Esophagus muscularis mucosa (tissue), 4 donors: ENCODE measurements at regions not wholly inside any gene's neighbourhood (a gene's known extent, or its start where the extent isn't known, plus 50 kb on each side); places are given as distances from the start of the nearest gene placed in this dataset.
A peak's percentile ranks its signal among the peaks of the same experiment; 100 is the strongest.

Experiments
- DNase-seq: peaks from one replicate; pipeline ENCODE4 v3.0.0-alpha.2; 2017; ENCODE audit errors: extremely low spot score
- H3K27ac ChIP-seq, 4 donors: fragments of 200-600 bp; sonication (generic); replicated peaks in 1 of 4; 1 replicate in 3 of 4; 2 replicates in 1 of 4; pipeline ENCODE4 v1.5.1; 2016 to 2019; ENCODE audit warnings: mild to moderate bottlenecking in 1 of 4
- H3K27me3 ChIP-seq, 4 donors: fragments of 200-600 bp; sonication (generic); one replicate each; pipeline versions ENCODE4 v1.5.1 to v1.6.0; 2016 to 2019
- H3K36me3 ChIP-seq, 4 donors: fragments of 200-600 bp; sonication (generic); one replicate each; pipeline ENCODE4 v1.5.1; 2016 to 2019
- H3K4me1 ChIP-seq, 4 donors: fragments of 200-600 bp; sonication (generic); one replicate each; pipeline ENCODE4 v1.5.1; 2016 to 2019
- H3K4me3 ChIP-seq, 4 donors: fragments of 200-600 bp; sonication (generic); 1 replicate in 2 of 4; 2 replicates in 2 of 4; pipeline ENCODE4 v1.5.1; 2016 to 2019; ENCODE audit warnings: mild to moderate bottlenecking in 4 of 4, moderate library complexity in 1 of 4
- H3K9me3 ChIP-seq, 4 donors: fragments of 200-600 bp; sonication (generic); 1 replicate in 3 of 4; 2 replicates in 1 of 4; pipeline ENCODE4 v1.5.1; 2016 to 2019
- CTCF ChIP-seq, 3 experiments: fragments of 200-600 bp in 2 of 3; fragments of 450-650 bp in 1 of 3; sonication (generic) in 2 of 3; IDR thresholded peaks; one replicate each; pipeline ENCODE4 v1.5.1; 2017 to 2019; ENCODE audit warnings: antibody characterized with exemption in 3 of 3, mild to moderate bottlenecking in 2 of 3, moderate library complexity in 1 of 3
- EP300 ChIP-seq: sonication (generic); formaldehyde crosslinking; IDR thresholded peaks from one replicate; pipeline ENCODE4 v1.6.1; 2017; ENCODE audit warnings: antibody characterized with exemption
- POLR2A ChIP-seq: fragments of 450-650 bp; IDR thresholded peaks from one replicate; pipeline ENCODE4 v1.6.1; 2017; ENCODE audit warnings: antibody characterized with exemption, moderate library complexity, mild to moderate bottlenecking, low read depth
- POLR2AphosphoS5 ChIP-seq, 2 donors: sonication (generic); formaldehyde crosslinking; IDR thresholded peaks; one replicate each; pipeline ENCODE4 v1.6.1; 2017; ENCODE audit warnings: antibody characterized with exemption in 2 of 2
- WGBS: methylation state at CpG from one replicate; pipeline ENCODE4 v1.1.5; 2018; 5-methylcytosine and 5-hydroxymethylcytosine counted together
- intact Hi-C: fragments of 100-400 bp; cut with DNase I; formaldehyde crosslinking; loops from one replicate; pipeline ENCODE4 v1.15.1; 2023

- peaks cover 7 to 85% (median 79%) of the 10 kb centered on the region in 4 donors for H3K4me1 ChIP-seq
- WGBS, result 40% methylated on average over 13 of the region's 13 CpGs
- H3K27ac ChIP-seq, result peak overlapping the region; percentile 70 to 88 (median 85)
- intact Hi-C loops, result no loop called here
- no peak for DNase-seq
- no peaks in the 10 kb centered on the region for H3K9me3 ChIP-seq
- no peaks in the 10 kb centered on the region for H3K36me3 ChIP-seq
- no peaks in the 10 kb centered on the region for H3K27me3 ChIP-seq
- peak in 1 of 2 donors; percentile 36 for TF ChIP-seq POLR2AphosphoS5 (IDR thresholded peaks at IDR 0.05)
- TF ChIP-seq CTCF (IDR thresholded peaks at IDR 0.05), result no peak
- H3K4me3 ChIP-seq, result peak overlapping the region in 3 of 4 donors; percentile 8 to 33 (median 16)
Observed at GRCh38 chr15:62886431-62887071, 156.0 kb upstream of the TPM1 start.

GRCh38 chr15:62887113-62887570 is 155.4 kb upstream of the TPM1 start:
- TF ChIP-seq EP300, result no peak
- H3K27ac ChIP-seq, result peak overlapping the region; percentile 70 to 88 (median 85)

GRCh38 chr15:62888623-62889022 is 153.9 kb upstream of the TPM1 start:
- Histone ChIP-seq H3K9me3 (no peaks in the 10 kb centered on the region), H3K4me1 (peaks cover 7 to 74% (median 70%) of the 10 kb centered on the region in 4 donors), H3K4me3 (no peak overlapping the region), H3K27ac (peak overlapping the region; percentile 70 to 88 (median 85)), H3K36me3 (no peaks in the 10 kb centered on the region), H3K27me3 (no peaks in the 10 kb centered on the region)
- intact Hi-C loops, result no loop called here
- no peak for TF ChIP-seq CTCF (IDR thresholded peaks at IDR 0.05)
- no peak for TF ChIP-seq POLR2AphosphoS5 (IDR thresholded peaks at IDR 0.05)
- TF ChIP-seq EP300, result no peak
- TF ChIP-seq POLR2A, result no peak
- no peak for DNase-seq
- WGBS, result 88% methylated on average over 3 of the region's 3 CpGs

More at GRCh38 chr15:62887113-62887570, 155.4 kb upstream of the TPM1 start:
- H3K9me3 ChIP-seq, result no peaks in the 10 kb centered on the region
- H3K36me3 ChIP-seq, result no peaks in the 10 kb centered on the region
- H3K4me3 ChIP-seq, result peak overlapping the region in 3 of 4 donors; percentile 8 to 33 (median 16)
- WGBS, result 29% methylated on average over 7 of the region's 7 CpGs
- no peak for DNase-seq
- intact Hi-C loops, result no loop called here
- peaks cover 7 to 82% (median 78%) of the 10 kb centered on the region in 4 donors for H3K4me1 ChIP-seq
- no peaks in the 10 kb centered on the region for H3K27me3 ChIP-seq

GRCh38 chr15:62889141-62889661 is 153.3 kb upstream of the TPM1 start:
- WGBS, result 96% methylated on average over 7 of the region's 7 CpGs
- no peaks in the 10 kb centered on the region for H3K36me3 ChIP-seq
- no peaks in the 10 kb centered on the region for H3K9me3 ChIP-seq
- no peak for TF ChIP-seq CTCF (IDR thresholded peaks at IDR 0.05)
- TF ChIP-seq EP300, result no peak
- TF ChIP-seq POLR2A, result no peak
- no peak for TF ChIP-seq POLR2AphosphoS5 (IDR thresholded peaks at IDR 0.05)
- H3K27me3 ChIP-seq, result no peaks in the 10 kb centered on the region
- no peak for DNase-seq
- H3K4me1 ChIP-seq, result peaks cover 11 to 72% (median 67%) of the 10 kb centered on the region in 4 donors
- H3K27ac ChIP-seq, result peak overlapping the region; percentile 70 to 88 (median 85)
- no peak overlapping the region for H3K4me3 ChIP-seq
- intact Hi-C loops, result no loop called here

- Histone ChIP-seq H3K27me3 (no peaks in the 10 kb centered on the region), H3K9me3 (no peaks in the 10 kb centered on the region), H3K4me1 (peaks cover 16 to 72% (median 67%) of the 10 kb centered on the region in 4 donors), H3K36me3 (no peaks in the 10 kb centered on the region), H3K4me3 (no peak overlapping the region), H3K27ac (peak overlapping the region; percentile 70 to 88 (median 85))
- DNase-seq, result no peak
- TF ChIP-seq CTCF (IDR thresholded peaks at IDR 0.05), result no peak
- TF ChIP-seq EP300, result no peak
- TF ChIP-seq POLR2AphosphoS5 (IDR thresholded peaks at IDR 0.05), result peak; percentile 45 to 62
- no peak for TF ChIP-seq POLR2A
- 66% methylated on average over 5 of the region's 5 CpGs for WGBS
- intact Hi-C loops, result no loop called here
Observed at GRCh38 chr15:62889734-62890505, 152.6 kb upstream of the TPM1 start.
